CD4-positive, alpha-beta T cell (primary cell): ENCODE measurements at regions not wholly inside any gene's neighbourhood (a gene's known extent, or its start where the extent isn't known, plus 50 kb on each side); places are given as distances from the start of the nearest gene placed in this dataset.

Source experiments
- ATAC-seq: fragments of 200-7000 bp; cut with Tn5 transposase; one replicate; pipeline ENCODE4 v1.10.0; 2022; ENCODE audit warnings: mild to moderate bottlenecking; ENCODE audit not compliant: poor library complexity
- CTCF ChIA-PET: fragments of 350-600 bp; sonication (Branson Sonifier 250); formaldehyde crosslinking; loops from one replicate; lab custom pipeline; 2021; ENCODE audit warnings: antibody characterized with exemption, inconsistent platforms; lab: Charles Lee
- POLR2A ChIA-PET: fragments of 350-600 bp; sonication (Branson Sonifier 250); formaldehyde crosslinking; loops from one replicate; lab custom pipeline; 2021; ENCODE audit warnings: antibody characterized with exemption, inconsistent platforms; lab: Charles Lee
- DNase-seq, 14 experiments: peaks; one replicate each; pipeline ENCODE4 v3.0.0-alpha.2; 2013 to 2020; ENCODE audit warnings: mixed read lengths in 2 of 14
- H3K27ac ChIP-seq, 2 donors: one replicate each; pipeline versions ENCODE4 v1.5.1 to v1.7.0; 2013; ENCODE audit warnings: low read length in 2 of 2, low read depth in 1 of 2, mild to moderate bottlenecking in 1 of 2
- H3K27me3 ChIP-seq, 2 experiments: 1 replicate in 1 of 2; 2 replicates in 1 of 2; pipeline versions ENCODE4 v1.6.1 to v1.7.0; 2013; ENCODE audit warnings: low read length in 2 of 2, control low read depth in 1 of 2, mild to moderate bottlenecking in 1 of 2, moderate library complexity in 1 of 2; ENCODE audit not compliant: insufficient read depth in 2 of 2, control insufficient read depth in 1 of 2
- H3K36me3 ChIP-seq: one replicate; pipeline ENCODE4 v1.6.1; 2013; ENCODE audit warnings: low read length, control low read depth; ENCODE audit not compliant: insufficient read depth
- H3K4me1 ChIP-seq: one replicate; pipeline ENCODE4 v1.6.1; 2013; ENCODE audit warnings: low read length, control low read depth; ENCODE audit not compliant: insufficient read depth
- H3K4me3 ChIP-seq: one replicate; pipeline ENCODE4 v1.5.1; 2013; ENCODE audit warnings: mild to moderate bottlenecking, low read length, moderate library complexity
- H3K9me3 ChIP-seq, 2 experiments: 1 replicate in 1 of 2; 2 replicates in 1 of 2; pipeline versions ENCODE4 v1.6.1 to v1.7.0; 2013; ENCODE audit warnings: low read length in 2 of 2, mild to moderate bottlenecking in 2 of 2, control low read depth in 1 of 2, moderate library complexity in 1 of 2; ENCODE audit not compliant: control insufficient read depth in 1 of 2, insufficient read depth in 1 of 2
- H3K27ac Mint-ChIP-seq: one replicate; pipeline ENCODE4 v1.8.0; 2020; ENCODE audit warnings: mixed read lengths
- H3K27me3 Mint-ChIP-seq: one replicate; pipeline ENCODE4 v1.8.0; 2021; ENCODE audit warnings: mixed read lengths
- H3K36me3 Mint-ChIP-seq: one replicate; pipeline ENCODE4 v1.8.0; 2021; ENCODE audit warnings: low read depth, mixed read lengths
- H3K4me1 Mint-ChIP-seq: one replicate; pipeline ENCODE4 v1.8.0; 2021; ENCODE audit warnings: low read depth, mixed read lengths
- H3K4me3 Mint-ChIP-seq: one replicate; pipeline ENCODE4 v1.8.0; 2020; ENCODE audit warnings: mild to moderate bottlenecking, mixed read lengths
- H3K9me3 Mint-ChIP-seq: one replicate; pipeline ENCODE4 v1.8.0; 2020; ENCODE audit warnings: mixed read lengths
- intact Hi-C, 2 experiments: fragments of 100-400 bp; cut with DNase I in 1 of 2; cut with micrococcal nuclease in 1 of 2; formaldehyde crosslinking; loops; one replicate each; pipeline versions ENCODE4 v1.15.1 to v1.9.0; 2023 to 2025; cut with DNase I, micrococcal nuclease
- TF ChIP-seq, protein P1 (sequence below): fragments of 200-600 bp; IDR thresholded peaks from one replicate; pipeline ENCODE4 v1.8.0; 2022; ENCODE audit warnings: antibody characterized with exemption, mild to moderate bottlenecking

GRCh38 chr19:31940396-31940795, 405.0 kb upstream of the ZNF507 start:
- DNase-seq (no peak), ATAC-seq (no peak)
- intact Hi-C loops: no loop called here
- Mint-ChIP-seq H3K4me3 (no peak overlapping the region), H3K9me3 (no peaks in the 10 kb centered on the region), H3K4me1 (no peaks in the 10 kb centered on the region), H3K27me3 (no peaks in the 10 kb centered on the region), H3K27ac (no peak overlapping the region), H3K36me3 (no peaks in the 10 kb centered on the region)
- Histone ChIP-seq H3K27ac (no peak overlapping the region), H3K4me3 (no peak overlapping the region), H3K27me3 (no peaks in the 10 kb centered on the region), H3K36me3 (no peaks in the 10 kb centered on the region), H3K4me1 (no peaks in the 10 kb centered on the region), H3K9me3 (peaks cover 0 to 11% of the 10 kb centered on the region in 2 experiments)
- TF ChIP-seq, protein P1, sequence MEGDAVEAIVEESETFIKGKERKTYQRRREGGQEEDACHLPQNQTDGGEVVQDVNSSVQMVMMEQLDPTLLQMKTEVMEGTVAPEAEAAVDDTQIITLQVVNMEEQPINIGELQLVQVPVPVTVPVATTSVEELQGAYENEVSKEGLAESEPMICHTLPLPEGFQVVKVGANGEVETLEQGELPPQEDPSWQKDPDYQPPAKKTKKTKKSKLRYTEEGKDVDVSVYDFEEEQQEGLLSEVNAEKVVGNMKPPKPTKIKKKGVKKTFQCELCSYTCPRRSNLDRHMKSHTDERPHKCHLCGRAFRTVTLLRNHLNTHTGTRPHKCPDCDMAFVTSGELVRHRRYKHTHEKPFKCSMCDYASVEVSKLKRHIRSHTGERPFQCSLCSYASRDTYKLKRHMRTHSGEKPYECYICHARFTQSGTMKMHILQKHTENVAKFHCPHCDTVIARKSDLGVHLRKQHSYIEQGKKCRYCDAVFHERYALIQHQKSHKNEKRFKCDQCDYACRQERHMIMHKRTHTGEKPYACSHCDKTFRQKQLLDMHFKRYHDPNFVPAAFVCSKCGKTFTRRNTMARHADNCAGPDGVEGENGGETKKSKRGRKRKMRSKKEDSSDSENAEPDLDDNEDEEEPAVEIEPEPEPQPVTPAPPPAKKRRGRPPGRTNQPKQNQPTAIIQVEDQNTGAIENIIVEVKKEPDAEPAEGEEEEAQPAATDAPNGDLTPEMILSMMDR: no peak
- CTCF ChIA-PET: no interaction called here
- POLR2A ChIA-PET: no interaction called here

DNA sequence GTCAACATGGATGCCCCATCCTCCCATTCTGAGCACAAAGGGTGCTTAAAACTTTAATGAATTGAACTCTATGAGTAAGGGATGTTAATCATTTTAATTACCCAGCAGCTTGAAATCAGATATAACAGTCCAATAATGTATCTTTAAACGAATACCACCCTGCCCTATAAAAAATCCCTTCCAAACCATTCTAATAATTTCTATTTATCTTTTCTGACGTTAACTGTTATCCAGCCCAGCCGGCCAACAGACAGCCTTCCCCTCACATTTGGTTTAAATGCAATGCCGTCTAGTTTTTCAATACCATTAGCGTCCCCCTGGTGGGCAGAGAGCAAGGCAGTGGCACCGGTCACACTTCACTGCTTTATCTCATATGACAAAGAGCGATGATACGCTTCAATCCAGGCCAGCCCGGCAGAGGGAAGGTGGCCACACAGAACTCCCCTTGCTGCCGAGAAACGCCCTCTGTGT, 402.2 kb upstream of the ZNF507 start:
- CTCF ChIA-PET: no interaction called here

GRCh38 chr19:31943778-31944177, 401.6 kb upstream of the ZNF507 start:
- Histone ChIP-seq H3K4me3 (no peak overlapping the region), H3K27ac (no peak overlapping the region), H3K27me3 (no peaks in the 10 kb centered on the region), H3K4me1 (no peaks in the 10 kb centered on the region), H3K36me3 (no peaks in the 10 kb centered on the region), H3K9me3 (peaks cover 0 to 18% of the 10 kb centered on the region in 2 experiments)
- intact Hi-C loops: no loop called here
- ATAC-seq: no peak
- no peaks in the 10 kb centered on the region for H3K4me1 Mint-ChIP-seq
- H3K9me3 Mint-ChIP-seq: no peaks in the 10 kb centered on the region
- POLR2A ChIA-PET: no interaction called here
- H3K36me3 Mint-ChIP-seq: no peaks in the 10 kb centered on the region
- DNase-seq: no peak
- CTCF ChIA-PET: no interaction called here
- no peaks in the 10 kb centered on the region for H3K27me3 Mint-ChIP-seq
- no peak overlapping the region for H3K4me3 Mint-ChIP-seq
- H3K27ac Mint-ChIP-seq: no peak overlapping the region
- TF ChIP-seq, protein P1: no peak

More for the DNA sequence above, 402.2 kb upstream of the ZNF507 start:
- peaks cover 0 to 18% of the 10 kb centered on the region in 2 experiments for H3K9me3 ChIP-seq
- no peaks in the 10 kb centered on the region for H3K4me1 ChIP-seq
- POLR2A ChIA-PET: no interaction called here
- TF ChIP-seq, protein P1: no peak
- Mint-ChIP-seq H3K27me3 (no peaks in the 10 kb centered on the region), H3K9me3 (no peaks in the 10 kb centered on the region), H3K36me3 (no peaks in the 10 kb centered on the region), H3K27ac (no peak overlapping the region), H3K4me3 (no peak overlapping the region), H3K4me1 (no peaks in the 10 kb centered on the region)
- no peak overlapping the region for H3K4me3 ChIP-seq
- H3K27ac ChIP-seq: no peak overlapping the region
- H3K27me3 ChIP-seq: no peaks in the 10 kb centered on the region
- intact Hi-C loops: no loop called here
- ATAC-seq: no peak
- no peaks in the 10 kb centered on the region for H3K36me3 ChIP-seq
- DNase-seq: no peak
